GM12878 (cell line): ENCODE measurements at regions not wholly inside any gene's neighbourhood (a gene's known extent, or its start where the extent isn't known, plus 50 kb on each side); places are given as distances from the start of the nearest gene placed in this dataset.
A peak's percentile ranks its signal among the peaks of the same experiment; 100 is the strongest.

Source experiments
- ATAC-seq: fragments of 200-7000 bp; cut with Tn5 transposase; 3 replicates; pipeline ENCODE4 v1.9.1; 2020; ENCODE audit warnings: mild to moderate bottlenecking, moderate library complexity
- BruUV-seq: library from RNA; stranded (reverse); fragments of 400-500 nt; replicated peaks from 2 replicates; lab custom pipeline; 2021; lab: Mats Ljungman, UMichigan
- CTCF ChIA-PET: fragments of 300-600 bp; sonication (Branson Sonifier 250); formaldehyde crosslinking; extraction: SDS; loops from one replicate; lab custom pipeline; 2021; ENCODE audit warnings: inconsistent platforms; lab: Yijun Ruan, JAX
- POLR2A ChIA-PET: fragments of 350-600 bp; formaldehyde crosslinking; extraction: SDS; loops from one replicate; lab custom pipeline; 2021; ENCODE audit warnings: inconsistent platforms; lab: Charles Lee
- RAD21 ChIA-PET: fragments of 300-600 bp; sonication (Branson Sonifier 250); formaldehyde crosslinking; loops from one replicate; lab custom pipeline; 2023; ENCODE audit warnings: antibody characterized with exemption; ENCODE audit not compliant: unreplicated experiment; lab: Charles Lee
- SMC1A ChIA-PET: fragments of 300-600 bp; sonication (Branson Sonifier 250); formaldehyde crosslinking; loops from one replicate; lab custom pipeline; 2023; ENCODE audit not compliant: unreplicated experiment, uncharacterized antibody; lab: Charles Lee
- DNase-seq: peaks from one replicate; pipeline ENCODE4 v3.0.0-alpha.2; 2011; ENCODE audit warnings: low read depth, low spot score
- FAIRE-seq: peaks from 3 replicates; lab custom pipeline; 2011; peaks lifted over from hg19 to GRCh38; lab: Jason Lieb, UNC
- H2AFZ ChIP-seq: 2 replicates; pipeline ENCODE4 v1.6.0; 2011; ENCODE audit warnings: low read depth, low read length, control low read depth; ENCODE audit not compliant: control insufficient read depth
- H3K27ac ChIP-seq: 2 replicates; pipeline ENCODE4 v1.5.1; 2011; ENCODE audit warnings: control low read depth; ENCODE audit not compliant: control insufficient read depth, insufficient read depth
- H3K27me3 ChIP-seq, 2 experiments: replicated peaks in 1 of 2; 2 replicates each; pipeline versions ENCODE4 v1.6.0 to v1.6.1; 2011; ENCODE audit warnings: low read length in 1 of 2; ENCODE audit not compliant: control insufficient read depth in 2 of 2, insufficient read depth in 2 of 2
- H3K36me3 ChIP-seq, 2 experiments: 2 replicates each; pipeline ENCODE4 v1.5.1; 2011; ENCODE audit warnings: low read length in 1 of 2; ENCODE audit not compliant: control insufficient read depth in 2 of 2, insufficient read depth in 2 of 2
- H3K4me1 ChIP-seq: 2 replicates; pipeline ENCODE4 v1.6.1; 2011; ENCODE audit warnings: mild to moderate bottlenecking, low read length, moderate library complexity, mixed read lengths; ENCODE audit not compliant: control insufficient read depth, insufficient read depth
- H3K4me2 ChIP-seq: 2 replicates; pipeline ENCODE4 v1.6.0; 2011; ENCODE audit warnings: control low read depth; ENCODE audit not compliant: control insufficient read depth, insufficient read depth
- H3K4me3 ChIP-seq: fragments of 200-600 bp; sonication (generic); 2 replicates; pipeline ENCODE4 v1.5.1; 2016
- H3K79me2 ChIP-seq: 2 replicates; pipeline ENCODE4 v1.6.0; 2011; ENCODE audit warnings: low read length; ENCODE audit not compliant: control insufficient read depth, insufficient read depth
- H3K9ac ChIP-seq: 2 replicates; pipeline ENCODE4 v1.8.0; 2011; ENCODE audit warnings: low read length, control low read depth, mixed read lengths; ENCODE audit not compliant: control insufficient read depth, insufficient read depth
- H3K9me3 ChIP-seq: replicated peaks from 3 replicates; pipeline ENCODE4 v1.5.1; 2011; ENCODE audit warnings: mild to moderate bottlenecking, low read length; ENCODE audit not compliant: control insufficient read depth, insufficient read depth
- H4K20me1 ChIP-seq: 2 replicates; pipeline ENCODE4 v1.6.0; 2011; ENCODE audit not compliant: control insufficient read depth, insufficient read depth
- ATF7 ChIP-seq: fragments of 450-650 bp; IDR thresholded peaks from 2 replicates; pipeline ENCODE4 v1.6.1; 2016; ENCODE audit warnings: low read depth, mild to moderate bottlenecking
- EED ChIP-seq: sonication (generic); IDR thresholded peaks from 2 replicates; pipeline ENCODE4 v1.6.1; 2016; ENCODE audit warnings: antibody characterized with exemption, low read depth
- RB1 ChIP-seq: fragments of 450-650 bp; formaldehyde crosslinking; IDR thresholded peaks from 2 replicates; pipeline ENCODE4 v1.6.1; 2017; ENCODE audit warnings: mild to moderate bottlenecking, borderline replicate concordance
- TBL1XR1 ChIP-seq: IDR thresholded peaks from 2 replicates; pipeline ENCODE4 v1.6.1; 2012; ENCODE audit warnings: low read depth, low read length, improper control_type of control experiment
- WGBS: methylation state at CpG from one replicate; pipeline ENCODE4 v1.1.6; 2016; ENCODE audit warnings: low lambda C conversion rate; ENCODE audit not compliant: insufficient replicate concordance, insufficient coverage; ENCODE audit errors: missing lambda C conversion rate; 5-methylcytosine and 5-hydroxymethylcytosine counted together
- in situ Hi-C: fragments of 300-500 bp; cut with MboI; formaldehyde crosslinking; loops from 9 replicates; pipeline ENCODE4 v1.14.3; 2018; ENCODE audit warnings: mixed read lengths
- intact Hi-C: fragments of 100-400 bp; cut with micrococcal nuclease; formaldehyde crosslinking; loops from one replicate; pipeline ENCODE4 v1.14.2; 2022; ENCODE audit not compliant: unreplicated experiment
- TF ChIP-seq, protein P1 (sequence below): IDR thresholded peaks from 2 replicates; pipeline ENCODE4 v1.6.1; 2012; ENCODE audit warnings: mild to moderate bottlenecking, low read depth, low read length

GRCh38 chr6:4564801-4565271 is 211.4 kb upstream of the CDYL start:
- TF ChIP-seq RB1 (no peak), EED (no peak)
- TF ChIP-seq, protein P1, sequence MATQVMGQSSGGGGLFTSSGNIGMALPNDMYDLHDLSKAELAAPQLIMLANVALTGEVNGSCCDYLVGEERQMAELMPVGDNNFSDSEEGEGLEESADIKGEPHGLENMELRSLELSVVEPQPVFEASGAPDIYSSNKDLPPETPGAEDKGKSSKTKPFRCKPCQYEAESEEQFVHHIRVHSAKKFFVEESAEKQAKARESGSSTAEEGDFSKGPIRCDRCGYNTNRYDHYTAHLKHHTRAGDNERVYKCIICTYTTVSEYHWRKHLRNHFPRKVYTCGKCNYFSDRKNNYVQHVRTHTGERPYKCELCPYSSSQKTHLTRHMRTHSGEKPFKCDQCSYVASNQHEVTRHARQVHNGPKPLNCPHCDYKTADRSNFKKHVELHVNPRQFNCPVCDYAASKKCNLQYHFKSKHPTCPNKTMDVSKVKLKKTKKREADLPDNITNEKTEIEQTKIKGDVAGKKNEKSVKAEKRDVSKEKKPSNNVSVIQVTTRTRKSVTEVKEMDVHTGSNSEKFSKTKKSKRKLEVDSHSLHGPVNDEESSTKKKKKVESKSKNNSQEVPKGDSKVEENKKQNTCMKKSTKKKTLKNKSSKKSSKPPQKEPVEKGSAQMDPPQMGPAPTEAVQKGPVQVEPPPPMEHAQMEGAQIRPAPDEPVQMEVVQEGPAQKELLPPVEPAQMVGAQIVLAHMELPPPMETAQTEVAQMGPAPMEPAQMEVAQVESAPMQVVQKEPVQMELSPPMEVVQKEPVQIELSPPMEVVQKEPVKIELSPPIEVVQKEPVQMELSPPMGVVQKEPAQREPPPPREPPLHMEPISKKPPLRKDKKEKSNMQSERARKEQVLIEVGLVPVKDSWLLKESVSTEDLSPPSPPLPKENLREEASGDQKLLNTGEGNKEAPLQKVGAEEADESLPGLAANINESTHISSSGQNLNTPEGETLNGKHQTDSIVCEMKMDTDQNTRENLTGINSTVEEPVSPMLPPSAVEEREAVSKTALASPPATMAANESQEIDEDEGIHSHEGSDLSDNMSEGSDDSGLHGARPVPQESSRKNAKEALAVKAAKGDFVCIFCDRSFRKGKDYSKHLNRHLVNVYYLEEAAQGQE = no peak
- TF ChIP-seq, all 136 proteins: peak for 0
- DNase-seq (no peak), FAIRE-seq (no peak), ATAC-seq (no peak)
- RAD21 ChIA-PET = interaction anchor here (0.6 kb wide), 1 partner anchor 67 kb away, joined by 3 read pairs; no protein-coding TSS in a partner anchor
- Histone ChIP-seq H3K4me2 (no peak overlapping the region), H3K9ac (no peak overlapping the region), H3K79me2 (no peaks in the 10 kb centered on the region), H3K4me3 (no peak overlapping the region), H3K36me3 (no peaks in the 10 kb centered on the region), H3K27ac (no peak overlapping the region), H3K4me1 (no peaks in the 10 kb centered on the region), H3K9me3 (no peaks in the 10 kb centered on the region), H2AFZ (no peak overlapping the region), H4K20me1 (no peaks in the 10 kb centered on the region), H3K27me3 (peaks cover 0 to 3% of the 10 kb centered on the region in 2 experiments; a peak in 1 of 4 replicates)
- POLR2A ChIA-PET = no interaction called here
- intact Hi-C loops (no loop called here), in situ Hi-C loops (no loop called here)
- CTCF ChIA-PET = no interaction called here
- SMC1A ChIA-PET = no interaction called here
- 14% methylated on average over 6 of the region's 6 CpGs for WGBS
- BruUV-seq = no TSS peak

GRCh38 chr6:4563877-4564276 is 212.3 kb upstream of the CDYL start:
- intact Hi-C loops (no loop called here), in situ Hi-C loops (no loop called here)
- ChIA-PET POLR2A (no interaction called here), RAD21 (no interaction called here), SMC1A (no interaction called here), CTCF (no interaction called here)
- no peak overlapping the region for H3K9ac ChIP-seq
- TF ChIP-seq TBL1XR1 = no peak
- peak; percentile 74 for TF ChIP-seq ATF7
- 32% methylated on average over 4 of the region's 4 CpGs for WGBS
- no peaks in the 10 kb centered on the region for H3K79me2 ChIP-seq
- H3K4me2 ChIP-seq = no peak overlapping the region
- no peaks in the 10 kb centered on the region for H3K36me3 ChIP-seq
- H3K27me3 ChIP-seq = peaks cover 0 to 3% of the 10 kb centered on the region in 2 experiments; a peak in 1 of 4 replicates
- no peak overlapping the region for H3K4me3 ChIP-seq
- H3K9me3 ChIP-seq = no peaks in the 10 kb centered on the region
- no peak overlapping the region for H3K27ac ChIP-seq
- no TSS peak for BruUV-seq
- H4K20me1 ChIP-seq = no peaks in the 10 kb centered on the region
- no peak for DNase-seq
- no peak for ATAC-seq
- H2AFZ ChIP-seq = no peak overlapping the region
- no peak for FAIRE-seq
- H3K4me1 ChIP-seq = no peaks in the 10 kb centered on the region
